Fibroblast of upper back skin (primary cell): ENCODE measurements at regions not wholly inside any gene's neighbourhood (a gene's known extent, or its start where the extent isn't known, plus 50 kb on each side); places are given as distances from the start of the nearest gene placed in this dataset.
"Not testable (repeated sequence)": the region's sequence is repeated elsewhere in the genome, so short reads cannot be mapped to it uniquely, and the experiment has no call there.

Experiments
- DNase-seq: peaks from one replicate; pipeline ENCODE4 v3.0.0-alpha.2; 2013

GRCh38 chr2:187686416-187687024 is 132.3 kb upstream of the TFPI start:
- no peak for DNase-seq

- DNase-seq, result no peak
Observed at GRCh38 chr2:187687585-187687984, 133.3 kb upstream of the TFPI start.

GRCh38 chr2:187689372-187689771 is 135.1 kb upstream of the TFPI start:
- peak; percentile 34 for DNase-seq

GRCh38 chr2:187693923-187694322 is 139.7 kb upstream of the TFPI start:
- DNase-seq, result no peak

- DNase-seq, result not testable (repeated sequence)
Observed at GRCh38 chr2:187696644-187697043, 142.4 kb upstream of the TFPI start.

- peak; percentile 19 for DNase-seq
Observed at GRCh38 chr2:187698374-187699110, 144.3 kb upstream of the TFPI start.

- DNase-seq, result no peak
Observed at GRCh38 chr2:187702157-187702556, 147.9 kb upstream of the TFPI start.

GRCh38 chr2:187708272-187708671 is 154.0 kb upstream of the TFPI start:
- no peak for DNase-seq

- DNase-seq, result no peak
Observed at GRCh38 chr2:187709065-187709464, 154.8 kb upstream of the TFPI start.

GRCh38 chr2:187710791-187711521 is 156.7 kb upstream of the TFPI start:
- DNase-seq, result no peak

GRCh38 chr2:187715590-187715989 is 161.4 kb upstream of the TFPI start:
- no peak for DNase-seq

GRCh38 chr2:187716301-187716700 is 162.1 kb upstream of the TFPI start:
- no peak for DNase-seq

GRCh38 chr2:187718092-187718491 is 163.9 kb upstream of the TFPI start:
- no peak for DNase-seq

GRCh38 chr2:187719510-187719909 is 165.3 kb upstream of the TFPI start:
- no peak for DNase-seq

GRCh38 chr2:187748958-187749357 is 194.7 kb upstream of the TFPI start:
- DNase-seq, result no peak

GRCh38 chr2:187749804-187750431 is 195.7 kb upstream of the TFPI start:
- DNase-seq, result no peak

GRCh38 chr2:187768995-187769394 is 214.8 kb upstream of the TFPI start:
- DNase-seq, result no peak

- DNase-seq, result peak; percentile 13
Observed at GRCh38 chr2:187769437-187769836, 215.2 kb upstream of the TFPI start.

GRCh38 chr2:187774551-187775071 is 220.4 kb upstream of the TFPI start:
- DNase-seq, result peak; percentile 83

- no peak for DNase-seq
Observed at GRCh38 chr2:187775196-187775595, 221.0 kb upstream of the TFPI start.

GRCh38 chr2:187775651-187776050 is 221.4 kb upstream of the TFPI start:
- DNase-seq, result peak; percentile 7

- DNase-seq, result no peak
Observed at GRCh38 chr2:187782301-187782700, 228.1 kb upstream of the TFPI start.

- DNase-seq, result peak; percentile 6
Observed at GRCh38 chr2:187783446-187783845, 229.2 kb upstream of the TFPI start.
